ENCODE measurements at regions not wholly inside any gene's neighbourhood (a gene's known extent, or its start where the extent isn't known, plus 50 kb on each side); places are given as distances from the start of the nearest gene placed in this dataset.

- DNase-seq (ENCODE audit: low read depth, low spot score) = peak; percentile 28
Observed at GRCh38 chr2:164302786-164303185, 318.5 kb downstream of the GRB14 start.

GRCh38 chr2:164288235-164288634 lies 333.0 kb downstream of the GRB14 start:
- DNase-seq (ENCODE audit: low read depth, low spot score) = no peak

- no peak for DNase-seq (ENCODE audit: low read depth, low spot score)
Observed at GRCh38 chr2:164287056-164287455, 334.2 kb downstream of the GRB14 start.

GRCh38 chr2:164285576-164285975 lies 335.7 kb downstream of the GRB14 start:
- no peak for DNase-seq (ENCODE audit: low read depth, low spot score)

GRCh38 chr2:164281896-164282295 lies 339.4 kb downstream of the GRB14 start:
- no peak for DNase-seq (ENCODE audit: low read depth, low spot score)

GRCh38 chr2:164275659-164276058 lies 345.6 kb downstream of the GRB14 start:
- no peak for DNase-seq (ENCODE audit: low read depth, low spot score)

- DNase-seq (ENCODE audit: low read depth, low spot score) = no peak
Observed at GRCh38 chr2:164260506-164260905, 360.8 kb downstream of the GRB14 start.

- no peak for DNase-seq (ENCODE audit: low read depth, low spot score)
Observed at GRCh38 chr2:164257742-164258141, 363.5 kb downstream of the GRB14 start.

GRCh38 chr2:164252568-164253287 lies 368.6 kb downstream of the GRB14 start:
- DNase-seq (ENCODE audit: low read depth, low spot score) = no peak

- DNase-seq (ENCODE audit: low read depth, low spot score) = no peak
Observed at GRCh38 chr2:164243315-164243714, 378.0 kb downstream of the GRB14 start.

- DNase-seq (ENCODE audit: low read depth, low spot score) = no peak
Observed at GRCh38 chr2:164242409-164242808, 378.9 kb downstream of the GRB14 start.

- no peak for DNase-seq (ENCODE audit: low read depth, low spot score)
Observed at GRCh38 chr2:164234074-164234473, 387.2 kb downstream of the GRB14 start.

- no peak for DNase-seq (ENCODE audit: low read depth, low spot score)
Observed at GRCh38 chr2:164224007-164224406, 397.3 kb downstream of the GRB14 start.

- no peak for DNase-seq (ENCODE audit: low read depth, low spot score)
Observed at GRCh38 chr2:164221473-164221872, 399.8 kb downstream of the GRB14 start.

- no peak for DNase-seq (ENCODE audit: low read depth, low spot score)
Observed at GRCh38 chr2:164220265-164220664, 401.0 kb downstream of the GRB14 start.

GRCh38 chr2:164213916-164214315 lies 407.4 kb downstream of the GRB14 start:
- DNase-seq (ENCODE audit: low read depth, low spot score) = no peak

GRCh38 chr2:164205347-164205746 lies 415.9 kb downstream of the GRB14 start:
- DNase-seq (ENCODE audit: low read depth, low spot score) = no peak

GRCh38 chr2:164203131-164203530 lies 418.2 kb downstream of the GRB14 start:
- no peak for DNase-seq (ENCODE audit: low read depth, low spot score)

- no peak for DNase-seq (ENCODE audit: low read depth, low spot score)
Observed at GRCh38 chr2:164198256-164198655, 423.0 kb downstream of the GRB14 start.

GRCh38 chr2:164190700-164191099 lies 430.6 kb downstream of the GRB14 start:
- DNase-seq (ENCODE audit: low read depth, low spot score) = no peak

- no peak for DNase-seq (ENCODE audit: low read depth, low spot score)
Observed at GRCh38 chr2:164189851-164190250, 431.4 kb downstream of the GRB14 start.

GRCh38 chr2:164187121-164187520 lies 434.2 kb downstream of the GRB14 start:
- no peak for DNase-seq (ENCODE audit: low read depth, low spot score)

- DNase-seq (ENCODE audit: low read depth, low spot score) = no peak
Observed at GRCh38 chr2:164186591-164186990, 434.7 kb downstream of the GRB14 start.

- peak; percentile 3 for DNase-seq (ENCODE audit: low read depth, low spot score)
Observed at GRCh38 chr2:164182116-164182627, 439.1 kb downstream of the GRB14 start.
